ENCODE measurements at regions not wholly inside any gene's neighbourhood (a gene's known extent, or its start where the extent isn't known, plus 50 kb on each side); places are given as distances from the start of the nearest gene placed in this dataset.
"Not testable (repeated sequence)": the region's sequence is repeated elsewhere in the genome, so short reads cannot be mapped to it uniquely, and the experiment has no call there.

GRCh38 chr4:62434921-62435320 lies 1234.8 kb downstream of the ADGRL3 start:
- Histone ChIP-seq H4K20me1 (ENCODE audit: insufficient read depth, low read length) (no peaks in the 10 kb centered on the region), H3K4me1 (ENCODE audit: insufficient read depth, low read length, poor library complexity, severe bottlenecking) (no peaks in the 10 kb centered on the region), H3K36me3 (ENCODE audit: insufficient read depth, low read length) (no peaks in the 10 kb centered on the region), H3K27ac (ENCODE audit: low read depth, low read length, poor library complexity, severe bottlenecking) (no peak overlapping the region), H3K4me2 (ENCODE audit: low read length) (no peak overlapping the region), H3K9me2 (ENCODE audit: insufficient read depth, low read length) (no peaks in the 10 kb centered on the region), H3K4me3 (ENCODE audit: low read depth, low read length, poor library complexity, severe bottlenecking) (no peak overlapping the region), H3K79me2 (ENCODE audit: insufficient read depth, low read depth, low read length) (no peaks in the 10 kb centered on the region), H2AFZ (ENCODE audit: low read length) (no peak overlapping the region), H3K9me3 (ENCODE audit: low read length) (peaks cover under 1% of the 10 kb centered on the region; the same call in 1 of the 2 replicates)
- CTCF ChIA-PET (ENCODE audit: unreplicated experiment) = no interaction called here
- POLR2A ChIA-PET = no interaction called here
- no TSS peak for BruUV-seq (replicated peaks)
- no peak for DNase-seq (ENCODE audit: low spot score)
- intact Hi-C loops (cut with micrococcal nuclease; ENCODE audit: unreplicated experiment) = no loop called here
- no peak for TF ChIP-seq EZH2phosphoT487 (IDR thresholded peaks at IDR 0.05; ENCODE audit: borderline replicate concordance, low read depth, low read length)
- TF ChIP-seq, protein P1, sequence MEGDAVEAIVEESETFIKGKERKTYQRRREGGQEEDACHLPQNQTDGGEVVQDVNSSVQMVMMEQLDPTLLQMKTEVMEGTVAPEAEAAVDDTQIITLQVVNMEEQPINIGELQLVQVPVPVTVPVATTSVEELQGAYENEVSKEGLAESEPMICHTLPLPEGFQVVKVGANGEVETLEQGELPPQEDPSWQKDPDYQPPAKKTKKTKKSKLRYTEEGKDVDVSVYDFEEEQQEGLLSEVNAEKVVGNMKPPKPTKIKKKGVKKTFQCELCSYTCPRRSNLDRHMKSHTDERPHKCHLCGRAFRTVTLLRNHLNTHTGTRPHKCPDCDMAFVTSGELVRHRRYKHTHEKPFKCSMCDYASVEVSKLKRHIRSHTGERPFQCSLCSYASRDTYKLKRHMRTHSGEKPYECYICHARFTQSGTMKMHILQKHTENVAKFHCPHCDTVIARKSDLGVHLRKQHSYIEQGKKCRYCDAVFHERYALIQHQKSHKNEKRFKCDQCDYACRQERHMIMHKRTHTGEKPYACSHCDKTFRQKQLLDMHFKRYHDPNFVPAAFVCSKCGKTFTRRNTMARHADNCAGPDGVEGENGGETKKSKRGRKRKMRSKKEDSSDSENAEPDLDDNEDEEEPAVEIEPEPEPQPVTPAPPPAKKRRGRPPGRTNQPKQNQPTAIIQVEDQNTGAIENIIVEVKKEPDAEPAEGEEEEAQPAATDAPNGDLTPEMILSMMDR (conservative IDR thresholded peaks at IDR 0.05; ENCODE audit: low read length) = no peak

GRCh38 chr4:62431513-62432231 lies 1231.5 kb downstream of the ADGRL3 start:
- H3K4me1 ChIP-seq (ENCODE audit: insufficient read depth, low read length, poor library complexity, severe bottlenecking); H3K4me3 ChIP-seq (ENCODE audit: low read depth, low read length, poor library complexity, severe bottlenecking); H3K79me2 ChIP-seq (ENCODE audit: insufficient read depth, low read depth, low read length); POLR2A ChIA-PET; H2AFZ ChIP-seq (ENCODE audit: low read length); CTCF ChIA-PET (ENCODE audit: unreplicated experiment); H3K9me2 ChIP-seq (ENCODE audit: insufficient read depth, low read length); H3K4me2 ChIP-seq (ENCODE audit: low read length); H3K9me3 ChIP-seq (ENCODE audit: low read length); H3K27ac ChIP-seq (ENCODE audit: low read depth, low read length, poor library complexity, severe bottlenecking); H4K20me1 ChIP-seq (ENCODE audit: insufficient read depth, low read length); H3K36me3 ChIP-seq (ENCODE audit: insufficient read depth, low read length); intact Hi-C loops (cut with micrococcal nuclease; ENCODE audit: unreplicated experiment); BruUV-seq (replicated peaks); DNase-seq (ENCODE audit: low spot score): not testable (repeated sequence)

GRCh38 chr4:62429297-62429696 lies 1229.2 kb downstream of the ADGRL3 start:
- CTCF ChIA-PET (ENCODE audit: unreplicated experiment) = no interaction called here
- intact Hi-C loops (cut with micrococcal nuclease; ENCODE audit: unreplicated experiment) = no loop called here

More at GRCh38 chr4:62429297-62429696, 1229.2 kb downstream of the ADGRL3 start:
- Histone ChIP-seq H2AFZ (ENCODE audit: low read length) (no peak overlapping the region), H3K4me1 (ENCODE audit: insufficient read depth, low read length, poor library complexity, severe bottlenecking) (no peaks in the 10 kb centered on the region), H3K4me2 (ENCODE audit: low read length) (no peak overlapping the region), H3K9me2 (ENCODE audit: insufficient read depth, low read length) (no peaks in the 10 kb centered on the region), H3K36me3 (ENCODE audit: insufficient read depth, low read length) (no peaks in the 10 kb centered on the region), H3K4me3 (ENCODE audit: low read depth, low read length, poor library complexity, severe bottlenecking) (no peak overlapping the region), H3K27ac (ENCODE audit: low read depth, low read length, poor library complexity, severe bottlenecking) (no peak overlapping the region), H3K79me2 (ENCODE audit: insufficient read depth, low read depth, low read length) (no peaks in the 10 kb centered on the region), H3K9me3 (ENCODE audit: low read length) (no peaks in the 10 kb centered on the region; the same call in 1 of the 2 replicates), H4K20me1 (ENCODE audit: insufficient read depth, low read length) (no peaks in the 10 kb centered on the region)
- DNase-seq (ENCODE audit: low spot score) = no peak
- POLR2A ChIA-PET = no interaction called here
- BruUV-seq (replicated peaks) = no TSS peak
- TF ChIP-seq, protein P1 (conservative IDR thresholded peaks at IDR 0.05; ENCODE audit: low read length) = no peak
- TF ChIP-seq EZH2phosphoT487 (IDR thresholded peaks at IDR 0.05; ENCODE audit: borderline replicate concordance, low read depth, low read length) = no peak

Measured in OCI-LY7 (cell line).